ENCODE measurements at regions not wholly inside any gene's neighbourhood (a gene's known extent, or its start where the extent isn't known, plus 50 kb on each side); places are given as distances from the start of the nearest gene placed in this dataset.

DNA sequence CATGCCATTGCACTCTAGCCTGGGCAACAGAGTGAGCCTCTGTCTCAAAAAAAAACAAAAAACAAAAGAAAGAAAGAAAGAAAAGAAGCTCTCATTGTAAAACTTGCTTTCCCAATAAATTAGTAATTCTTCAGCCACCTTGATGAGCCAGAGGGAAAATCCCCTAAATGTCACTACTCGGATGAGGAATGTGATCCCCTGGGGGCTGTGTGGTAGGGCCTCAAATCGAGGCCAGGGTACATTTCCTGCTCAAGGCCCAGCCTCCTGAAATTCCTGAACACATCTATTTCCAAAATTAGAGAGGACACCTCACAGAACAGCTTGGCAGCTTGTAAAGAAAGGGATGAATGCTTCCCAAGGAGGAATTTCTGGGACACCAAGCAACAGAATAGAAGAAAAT, 147.1 kb upstream of the SESN3 start:
- no peak for TF ChIP-seq Cebpa-rat (IDR thresholded peaks at IDR 0.05)
- no peaks in the 10 kb centered on the region for H3K27me3 ChIP-seq
- no peaks in the 10 kb centered on the region for H3K9me3 ChIP-seq (replicated peaks in 1 of 11)
- no peak overlapping the region for H3K4me2 ChIP-seq
- no peaks in the 10 kb centered on the region for H3K4me1 ChIP-seq
- H4K20me1 ChIP-seq: no peaks in the 10 kb centered on the region
- H3K36me3 ChIP-seq: no peaks in the 10 kb centered on the region
- H3K9ac ChIP-seq: no peak overlapping the region
- no peak overlapping the region for H3K4me3 ChIP-seq
- no peak overlapping the region for H3K27ac ChIP-seq

DNA sequence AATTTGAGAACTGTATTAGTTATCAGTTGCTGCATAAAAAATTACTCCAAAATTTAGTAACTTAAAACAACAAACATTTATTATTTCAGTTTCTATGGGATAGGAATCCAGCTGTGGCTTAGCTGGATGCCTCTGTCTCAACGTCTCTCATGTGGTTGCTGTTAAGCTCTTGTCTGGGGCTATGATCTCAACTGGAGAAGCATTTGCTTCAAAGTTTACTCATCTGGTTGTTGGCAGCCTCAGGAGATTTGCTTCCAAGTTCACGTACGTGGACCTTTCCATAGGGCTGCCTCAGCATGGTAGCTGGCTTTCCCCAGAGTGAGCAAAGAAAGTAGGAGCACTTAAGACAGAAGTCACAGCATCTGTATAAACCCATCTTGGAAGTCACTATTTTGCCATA, 144.9 kb upstream of the SESN3 start:
- H3K4me3 ChIP-seq: no peak overlapping the region
- H3K9me3 ChIP-seq (replicated peaks in 1 of 11): no peaks in the 10 kb centered on the region
- no peak for TF ChIP-seq Cebpa-rat (IDR thresholded peaks at IDR 0.05)
- H4K20me1 ChIP-seq: no peaks in the 10 kb centered on the region
- H3K36me3 ChIP-seq: no peaks in the 10 kb centered on the region
- H3K4me1 ChIP-seq: peaks cover 0 to 17% (median 7%) of the 10 kb centered on the region in 10 experiments; a peak in 10 of 20 replicates
- H3K4me2 ChIP-seq: no peak overlapping the region
- no peaks in the 10 kb centered on the region for H3K27me3 ChIP-seq
- no peak overlapping the region for H3K27ac ChIP-seq
- no peak overlapping the region for H3K9ac ChIP-seq

DNA sequence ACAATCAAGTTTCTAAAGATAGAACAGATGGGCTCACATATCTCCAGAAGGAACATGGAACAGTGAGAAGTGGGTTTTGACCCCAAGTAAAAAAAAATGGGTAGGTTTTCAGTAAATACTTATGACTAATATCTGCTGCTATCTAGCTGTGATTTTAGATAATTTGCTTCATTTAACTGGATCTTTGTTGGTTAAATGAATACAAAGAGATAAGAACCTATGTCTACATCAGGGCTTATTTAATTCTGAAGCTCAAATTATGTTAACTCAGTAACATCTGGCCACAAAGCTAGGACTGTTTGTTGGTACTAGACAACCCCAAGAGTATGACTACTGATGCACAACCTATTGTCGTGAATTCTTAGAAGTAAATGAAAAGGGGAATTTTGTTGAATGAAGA, 144.4 kb upstream of the SESN3 start:
- Histone ChIP-seq H3K9ac (no peak overlapping the region), H4K20me1 (no peaks in the 10 kb centered on the region), H3K36me3 (no peaks in the 10 kb centered on the region), H3K9me3 (replicated peaks in 1 of 11) (no peaks in the 10 kb centered on the region), H3K27ac (no peak overlapping the region), H3K4me3 (no peak overlapping the region), H3K4me1 (peaks cover 0 to 20% (median 8%) of the 10 kb centered on the region in 10 experiments; a peak in 10 of 20 replicates), H3K27me3 (no peaks in the 10 kb centered on the region), H3K4me2 (no peak overlapping the region)
- TF ChIP-seq Cebpa-rat (IDR thresholded peaks at IDR 0.05): no peak

DNA sequence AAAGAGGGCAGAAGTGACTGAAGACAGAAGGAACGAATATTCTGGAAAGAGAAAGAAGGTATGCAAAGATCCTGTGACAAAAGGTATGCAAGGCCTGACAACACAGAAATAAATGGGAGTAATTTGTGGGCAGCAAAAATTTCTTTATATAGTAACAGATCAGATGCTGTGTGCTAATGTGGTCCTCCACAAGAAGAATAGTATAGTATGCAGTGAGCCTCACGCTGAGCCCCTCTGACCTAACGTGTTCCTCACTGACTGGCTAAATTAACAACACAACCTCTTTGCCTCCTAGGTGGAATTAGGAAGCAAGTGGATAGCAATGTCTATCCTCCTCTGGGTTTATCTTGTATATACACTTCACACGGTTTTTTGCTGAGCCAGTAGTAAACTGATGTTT, 143.1 kb upstream of the SESN3 start:
- Histone ChIP-seq H3K4me2 (no peak overlapping the region), H3K4me3 (no peak overlapping the region), H3K27me3 (no peaks in the 10 kb centered on the region), H3K36me3 (no peaks in the 10 kb centered on the region), H3K9ac (no peak overlapping the region), H3K27ac (no peak overlapping the region), H3K4me1 (peaks cover 0 to 20% (median 8%) of the 10 kb centered on the region in 10 experiments; a peak in 10 of 20 replicates), H4K20me1 (no peaks in the 10 kb centered on the region), H3K9me3 (replicated peaks in 1 of 11) (no peaks in the 10 kb centered on the region)
- TF ChIP-seq Cebpa-rat (IDR thresholded peaks at IDR 0.05): no peak

DNA sequence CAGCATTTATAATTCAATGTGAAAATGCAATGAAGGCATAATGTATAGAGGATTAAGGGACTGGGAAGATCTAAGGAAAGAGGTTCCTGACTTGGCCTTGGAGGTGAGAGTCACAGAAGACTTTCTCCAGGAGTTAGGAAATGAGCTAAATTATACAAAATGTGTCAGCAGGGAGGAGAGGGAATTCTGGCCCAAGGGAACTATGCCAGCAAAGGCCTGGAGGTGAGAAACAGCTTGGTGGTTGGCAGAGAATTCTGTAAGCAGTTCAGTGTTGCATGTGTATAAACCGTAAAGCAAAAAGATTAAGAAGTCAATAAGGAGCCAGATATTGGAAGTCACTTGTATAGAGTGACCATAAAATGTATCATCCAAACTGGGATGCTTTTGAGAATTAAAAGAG, 142.2 kb upstream of the SESN3 start:
- H3K36me3 ChIP-seq: no peaks in the 10 kb centered on the region
- no peak overlapping the region for H3K4me2 ChIP-seq
- peaks cover 0 to 20% (median 8%) of the 10 kb centered on the region in 10 experiments; a peak in 10 of 20 replicates for H3K4me1 ChIP-seq
- H4K20me1 ChIP-seq: no peaks in the 10 kb centered on the region
- H3K4me3 ChIP-seq: no peak overlapping the region
- H3K9ac ChIP-seq: no peak overlapping the region
- no peak for TF ChIP-seq Cebpa-rat (IDR thresholded peaks at IDR 0.05)
- no peaks in the 10 kb centered on the region for H3K27me3 ChIP-seq
- no peaks in the 10 kb centered on the region for H3K9me3 ChIP-seq (replicated peaks in 1 of 11)
- no peak overlapping the region for H3K27ac ChIP-seq

DNA sequence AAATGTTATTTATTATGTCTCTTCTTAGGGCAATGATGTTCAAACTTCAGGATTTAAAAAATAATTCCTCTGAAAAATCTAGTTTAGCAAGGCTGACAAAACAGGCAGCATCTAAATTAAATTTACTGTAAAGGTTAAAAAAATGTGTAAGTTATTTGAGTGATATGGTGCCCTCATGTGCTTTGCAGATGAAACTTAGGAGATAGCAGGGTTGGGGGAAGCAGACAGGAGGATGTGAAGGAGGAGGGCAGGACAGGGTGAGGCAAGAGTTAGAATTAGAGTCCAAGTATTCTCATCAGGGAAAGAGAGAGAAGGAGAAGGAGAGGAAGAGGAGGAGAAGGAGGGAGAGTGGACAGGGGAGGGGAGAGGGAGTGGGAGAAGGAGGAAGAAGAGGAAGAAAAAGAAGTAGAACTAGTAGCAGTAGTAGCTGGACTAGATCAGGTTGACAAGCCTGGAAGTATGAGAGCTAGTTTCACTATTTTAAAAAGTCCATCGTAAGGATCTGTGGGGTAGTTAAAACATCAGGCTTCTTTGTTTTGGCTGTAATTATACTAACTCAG, 141.2 kb upstream of the SESN3 start:
- Histone ChIP-seq H3K9me3 (replicated peaks in 1 of 11) (no peaks in the 10 kb centered on the region), H4K20me1 (no peaks in the 10 kb centered on the region), H3K9ac (no peak overlapping the region), H3K36me3 (no peaks in the 10 kb centered on the region), H3K27ac (no peak overlapping the region), H3K4me1 (peaks cover 0 to 20% (median 8%) of the 10 kb centered on the region in 10 experiments; a peak in 10 of 20 replicates), H3K4me3 (no peak overlapping the region), H3K27me3 (no peaks in the 10 kb centered on the region), H3K4me2 (peak overlapping the region in 2 of 11 experiments; percentile 11 to 22; a peak in 1 of 22 replicates)
- no peak for TF ChIP-seq Cebpa-rat (IDR thresholded peaks at IDR 0.05)

DNA sequence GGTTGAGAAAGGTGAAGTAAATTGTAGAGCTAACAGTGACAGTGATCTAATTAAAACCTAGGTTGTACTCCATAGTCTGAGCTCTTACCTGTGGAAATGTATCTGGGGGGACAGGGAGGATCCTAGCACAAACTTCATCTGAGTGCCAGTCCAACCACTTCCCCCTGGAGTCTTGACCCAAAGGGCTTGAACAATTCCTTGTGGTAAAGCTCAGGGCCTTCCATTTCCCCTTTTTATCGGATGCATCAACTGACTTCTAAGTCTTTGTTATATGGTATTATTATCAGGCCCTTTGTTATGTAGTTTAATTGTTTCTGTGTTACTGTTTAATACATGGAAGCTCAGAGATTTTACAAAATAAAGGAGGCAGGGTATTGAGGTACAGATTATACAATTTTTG, 140.2 kb upstream of the SESN3 start:
- Histone ChIP-seq H4K20me1 (no peaks in the 10 kb centered on the region), H3K4me3 (no peak overlapping the region), H3K27me3 (no peaks in the 10 kb centered on the region), H3K36me3 (no peaks in the 10 kb centered on the region), H3K4me1 (peaks cover 0 to 20% (median 8%) of the 10 kb centered on the region in 10 experiments; a peak in 10 of 20 replicates), H3K4me2 (peak overlapping the region in 7 of 11 experiments; percentile 11 to 54 (median 35); a peak in 12 of 22 replicates), H3K27ac (peak overlapping the region in 1 of 11 experiments; percentile 11; a peak in 1 of 22 replicates), H3K9ac (no peak overlapping the region), H3K9me3 (replicated peaks in 1 of 11) (no peaks in the 10 kb centered on the region)
- TF ChIP-seq Cebpa-rat (IDR thresholded peaks at IDR 0.05): no peak

DNA sequence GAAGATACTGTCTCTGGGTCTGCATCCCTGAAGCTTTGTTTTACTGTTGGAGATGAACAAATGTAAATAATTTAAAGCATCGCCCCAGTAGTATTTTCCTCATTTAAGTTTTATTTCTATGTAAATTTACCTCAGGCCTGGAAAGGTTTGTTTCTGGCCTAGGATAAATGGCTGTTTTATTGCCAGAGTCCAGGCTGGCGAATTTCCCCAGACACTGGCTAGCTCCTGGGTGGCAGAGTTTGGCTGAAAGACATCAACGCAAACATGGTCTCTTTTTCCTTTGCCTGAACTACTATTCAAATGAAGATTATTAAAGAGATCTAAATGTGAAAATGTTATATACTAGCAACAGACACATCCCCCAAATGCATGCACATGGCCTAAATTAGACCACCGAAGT, 136.7 kb upstream of the SESN3 start:
- H3K27me3 ChIP-seq: no peaks in the 10 kb centered on the region
- H3K4me1 ChIP-seq: peaks cover 5 to 49% (median 28%) of the 10 kb centered on the region in 10 experiments; a peak in 16 of 20 replicates
- no peak for TF ChIP-seq Cebpa-rat (IDR thresholded peaks at IDR 0.05)
- H4K20me1 ChIP-seq: no peaks in the 10 kb centered on the region
- 0 out of 22 replicates have a peak, but pooled peaks cover 0 to 6% (median 0%) of the 10 kb centered on the region in 11 experiments for H3K9me3 ChIP-seq (replicated peaks in 1 of 11)
- no peak overlapping the region for H3K9ac ChIP-seq
- H3K27ac ChIP-seq: no peak overlapping the region
- no peak overlapping the region for H3K4me2 ChIP-seq
- H3K36me3 ChIP-seq: no peaks in the 10 kb centered on the region
- no peak overlapping the region for H3K4me3 ChIP-seq

DNA sequence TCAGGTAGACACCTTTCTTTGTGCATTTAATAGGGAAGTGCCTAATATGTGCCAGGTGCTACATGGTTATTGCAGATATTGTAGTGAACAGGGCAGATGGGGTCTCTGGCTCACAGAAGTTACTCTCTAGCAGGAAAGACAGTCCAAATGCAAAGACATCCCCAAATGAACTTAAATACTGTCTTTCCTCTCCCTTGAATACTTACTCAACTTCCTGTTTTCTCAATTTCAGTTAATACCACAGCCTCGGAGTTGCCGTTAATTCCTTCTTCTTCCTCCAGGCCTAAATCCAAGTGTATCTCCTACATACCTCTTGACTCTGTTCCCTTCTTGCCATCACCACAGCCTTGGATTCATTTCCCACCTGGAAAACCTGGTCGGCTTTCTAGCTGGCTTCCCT, 134.3 kb upstream of the SESN3 start:
- H3K4me2 ChIP-seq: peak overlapping the region; percentile 23 to 81 (median 60); a peak in 21 of 22 replicates
- 0 out of 22 replicates have a peak, but pooled peaks cover 0 to 6% (median 0%) of the 10 kb centered on the region in 11 experiments for H3K9me3 ChIP-seq (replicated peaks in 1 of 11)
- no peaks in the 10 kb centered on the region for H4K20me1 ChIP-seq
- no peak overlapping the region for H3K9ac ChIP-seq
- H3K36me3 ChIP-seq: no peaks in the 10 kb centered on the region
- H3K27me3 ChIP-seq: no peaks in the 10 kb centered on the region
- H3K4me1 ChIP-seq: peaks cover 0 to 40% (median 22%) of the 10 kb centered on the region in 10 experiments; a peak in 16 of 20 replicates
- TF ChIP-seq Cebpa-rat (IDR thresholded peaks at IDR 0.05): no peak
- H3K4me3 ChIP-seq: no peak overlapping the region; a peak in 1 of 20 replicates
- peak overlapping the region in 4 of 11 experiments; percentile 14 to 57 (median 48); a peak in 7 of 22 replicates for H3K27ac ChIP-seq

Data from BLaER1 treated with 17β-estradiol and CSF1 and Interleukin-3, amounts not matched to agents 10 nM and 100 nM (cell line).